GM12878 (cell line): ENCODE measurements at regions not wholly inside any gene's neighbourhood (a gene's known extent, or its start where the extent isn't known, plus 50 kb on each side); places are given as distances from the start of the nearest gene placed in this dataset.

Source experiments
- ATAC-seq: fragments of 200-7000 bp; cut with Tn5 transposase; 3 replicates; pipeline ENCODE4 v1.9.1; 2020; ENCODE audit warnings: mild to moderate bottlenecking, moderate library complexity
- BruUV-seq: library from RNA; stranded (reverse); fragments of 400-500 nt; replicated peaks from 2 replicates; lab custom pipeline; 2021; lab: Mats Ljungman, UMichigan
- CTCF ChIA-PET: fragments of 300-600 bp; sonication (Branson Sonifier 250); formaldehyde crosslinking; extraction: SDS; loops from one replicate; lab custom pipeline; 2021; ENCODE audit warnings: inconsistent platforms; lab: Yijun Ruan, JAX
- POLR2A ChIA-PET: fragments of 350-600 bp; formaldehyde crosslinking; extraction: SDS; loops from one replicate; lab custom pipeline; 2021; ENCODE audit warnings: inconsistent platforms; lab: Charles Lee
- RAD21 ChIA-PET: fragments of 300-600 bp; sonication (Branson Sonifier 250); formaldehyde crosslinking; loops from one replicate; lab custom pipeline; 2023; ENCODE audit warnings: antibody characterized with exemption; ENCODE audit not compliant: unreplicated experiment; lab: Charles Lee
- SMC1A ChIA-PET: fragments of 300-600 bp; sonication (Branson Sonifier 250); formaldehyde crosslinking; loops from one replicate; lab custom pipeline; 2023; ENCODE audit not compliant: unreplicated experiment, uncharacterized antibody; lab: Charles Lee
- DNase-seq: peaks from one replicate; pipeline ENCODE4 v3.0.0-alpha.2; 2011; ENCODE audit warnings: low read depth, low spot score
- FAIRE-seq: peaks from 3 replicates; lab custom pipeline; 2011; peaks lifted over from hg19 to GRCh38; lab: Jason Lieb, UNC
- H2AFZ ChIP-seq: 2 replicates; pipeline ENCODE4 v1.6.0; 2011; ENCODE audit warnings: low read depth, low read length, control low read depth; ENCODE audit not compliant: control insufficient read depth
- H3K27ac ChIP-seq: 2 replicates; pipeline ENCODE4 v1.5.1; 2011; ENCODE audit warnings: control low read depth; ENCODE audit not compliant: control insufficient read depth, insufficient read depth
- H3K27me3 ChIP-seq, 2 experiments: replicated peaks in 1 of 2; 2 replicates each; pipeline versions ENCODE4 v1.6.0 to v1.6.1; 2011; ENCODE audit warnings: low read length in 1 of 2; ENCODE audit not compliant: control insufficient read depth in 2 of 2, insufficient read depth in 2 of 2
- H3K36me3 ChIP-seq, 2 experiments: 2 replicates each; pipeline ENCODE4 v1.5.1; 2011; ENCODE audit warnings: low read length in 1 of 2; ENCODE audit not compliant: control insufficient read depth in 2 of 2, insufficient read depth in 2 of 2
- H3K4me1 ChIP-seq: 2 replicates; pipeline ENCODE4 v1.6.1; 2011; ENCODE audit warnings: mild to moderate bottlenecking, low read length, moderate library complexity, mixed read lengths; ENCODE audit not compliant: control insufficient read depth, insufficient read depth
- H3K4me2 ChIP-seq: 2 replicates; pipeline ENCODE4 v1.6.0; 2011; ENCODE audit warnings: control low read depth; ENCODE audit not compliant: control insufficient read depth, insufficient read depth
- H3K4me3 ChIP-seq: fragments of 200-600 bp; sonication (generic); 2 replicates; pipeline ENCODE4 v1.5.1; 2016
- H3K79me2 ChIP-seq: 2 replicates; pipeline ENCODE4 v1.6.0; 2011; ENCODE audit warnings: low read length; ENCODE audit not compliant: control insufficient read depth, insufficient read depth
- H3K9ac ChIP-seq: 2 replicates; pipeline ENCODE4 v1.8.0; 2011; ENCODE audit warnings: low read length, control low read depth, mixed read lengths; ENCODE audit not compliant: control insufficient read depth, insufficient read depth
- H3K9me3 ChIP-seq: replicated peaks from 3 replicates; pipeline ENCODE4 v1.5.1; 2011; ENCODE audit warnings: mild to moderate bottlenecking, low read length; ENCODE audit not compliant: control insufficient read depth, insufficient read depth
- H4K20me1 ChIP-seq: 2 replicates; pipeline ENCODE4 v1.6.0; 2011; ENCODE audit not compliant: control insufficient read depth, insufficient read depth
- ASH2L ChIP-seq: fragments of 300-600, 200-600 bp; sonication (generic); IDR thresholded peaks from 2 replicates; pipeline ENCODE4 v1.6.1; 2017; ENCODE audit warnings: low read depth, mild to moderate bottlenecking, borderline replicate concordance
- BMI1 ChIP-seq: fragments of 450-650 bp; IDR thresholded peaks from 2 replicates; pipeline ENCODE4 v1.6.1; 2016; ENCODE audit warnings: mild to moderate bottlenecking, moderate library complexity, borderline replicate concordance
- CHD1 ChIP-seq: IDR thresholded peaks from 2 replicates; pipeline ENCODE4 v1.6.1; 2012; ENCODE audit warnings: low read depth, low read length, improper control_type of control experiment
- CREM ChIP-seq: IDR thresholded peaks from 2 replicates; pipeline ENCODE4 v1.6.1; 2014; ENCODE audit warnings: antibody characterized with exemption, low read depth
- MYC ChIP-seq: IDR thresholded peaks from 2 replicates; pipeline ENCODE4 v1.6.1; 2011; ENCODE audit warnings: mild to moderate bottlenecking, low read length, moderate library complexity, inconsistent platforms; ENCODE audit not compliant: insufficient read depth, insufficient replicate concordance, insufficient read length, severe bottlenecking
- PAX5 ChIP-seq: IDR thresholded peaks from 2 replicates; pipeline ENCODE4 v1.6.1; 2011; ENCODE audit warnings: low read depth, low read length, borderline replicate concordance
- POLR2A ChIP-seq: IDR thresholded peaks from 2 replicates; pipeline ENCODE4 v1.6.1; 2011; ENCODE audit warnings: low read depth, mild to moderate bottlenecking, low read length
- RFX5 ChIP-seq: IDR thresholded peaks from 2 replicates; pipeline ENCODE4 v1.6.1; 2011; ENCODE audit warnings: low read depth, low read length, improper control_type of control experiment
- YBX1 ChIP-seq: fragments of 450-650 bp; IDR thresholded peaks from 2 replicates; pipeline ENCODE4 v1.6.1; 2016; ENCODE audit warnings: antibody characterized with exemption
- ZNF592 ChIP-seq: fragments of 450-650 bp; IDR thresholded peaks from 2 replicates; pipeline ENCODE4 v1.6.1; 2017; ENCODE audit warnings: mild to moderate bottlenecking, moderate library complexity
- in situ Hi-C: fragments of 300-500 bp; cut with MboI; formaldehyde crosslinking; loops from 9 replicates; pipeline ENCODE4 v1.14.3; 2018; ENCODE audit warnings: mixed read lengths
- intact Hi-C: fragments of 100-400 bp; cut with micrococcal nuclease; formaldehyde crosslinking; loops from one replicate; pipeline ENCODE4 v1.14.2; 2022; ENCODE audit not compliant: unreplicated experiment
- TF ChIP-seq, protein P1 (sequence below): fragments of 450-650 bp; IDR thresholded peaks from 2 replicates; pipeline ENCODE4 v1.6.1; 2016; ENCODE audit warnings: mild to moderate bottlenecking
- TF ChIP-seq, protein P2 (sequence below): IDR thresholded peaks from 2 replicates; pipeline ENCODE4 v1.6.1; 2012; ENCODE audit warnings: mild to moderate bottlenecking, low read depth, low read length
- TF ChIP-seq, protein P3 (sequence below): fragments of 450-650 bp; IDR thresholded peaks from 2 replicates; pipeline ENCODE4 v1.6.1; 2017; ENCODE audit warnings: mild to moderate bottlenecking, moderate library complexity

DNA sequence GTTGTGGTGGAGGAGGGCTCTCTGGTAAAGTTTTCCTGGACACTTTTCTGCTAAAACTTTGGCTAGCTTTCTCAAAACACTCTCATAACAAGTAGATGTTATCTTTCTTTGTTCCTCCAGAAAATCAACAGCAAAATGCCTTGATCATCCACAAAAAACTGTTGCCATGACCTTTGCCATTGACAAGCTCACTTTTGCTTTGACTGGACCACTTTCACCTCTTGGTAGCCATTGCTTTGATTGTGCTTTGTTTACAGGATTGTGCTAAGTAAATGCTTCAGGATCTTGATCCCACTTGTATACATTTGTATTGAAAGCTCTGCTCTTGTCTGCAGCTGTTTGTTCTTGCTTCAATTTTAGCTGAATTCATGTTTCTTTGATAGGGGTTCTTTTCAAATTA, 143.9 kb upstream of the NR3C1 start:
- no peaks in the 10 kb centered on the region for H3K79me2 ChIP-seq
- DNase-seq: no peak
- ChIA-PET POLR2A (interaction anchor here (0.6 kb wide), 1 partner anchor 146 kb away, joined by 5 read pairs; no protein-coding TSS in a partner anchor), RAD21 (no interaction called here), CTCF (interaction anchor here (1.0 kb wide), 1 partner anchor 39 kb away, joined by 3 read pairs; no protein-coding TSS in a partner anchor), SMC1A (interaction anchor here (1.1 kb wide), 2 partner anchors 11 to 28 kb away, joined by 3 read pairs; no protein-coding TSS in a partner anchor)
- H3K36me3 ChIP-seq: no peaks in the 10 kb centered on the region
- BruUV-seq: no TSS peak
- no peak for ATAC-seq
- in situ Hi-C loops: no loop called here
- no peak overlapping the region for H3K9ac ChIP-seq
- H3K4me3 ChIP-seq: no peak overlapping the region
- peak overlapping the region; percentile 33; the same call in 1 of the 2 replicates for H2AFZ ChIP-seq
- no peak overlapping the region for H3K27ac ChIP-seq
- peaks cover 2% of the 10 kb centered on the region; the same call in 1 of the 3 replicates for H3K9me3 ChIP-seq
- intact Hi-C loops: no loop called here
- FAIRE-seq: peak; percentile 44
- no peak overlapping the region for H3K4me2 ChIP-seq
- no peaks in the 10 kb centered on the region for H3K4me1 ChIP-seq
- no peaks in the 10 kb centered on the region for H4K20me1 ChIP-seq
- no peaks in the 10 kb centered on the region for H3K27me3 ChIP-seq
- TF ChIP-seq MYC: no peak
- no peak for TF ChIP-seq ZNF592
- no peak for TF ChIP-seq BMI1
- TF ChIP-seq PAX5: no peak
- no peak for TF ChIP-seq POLR2A
- no peak for TF ChIP-seq RFX5
- TF ChIP-seq, protein P1, sequence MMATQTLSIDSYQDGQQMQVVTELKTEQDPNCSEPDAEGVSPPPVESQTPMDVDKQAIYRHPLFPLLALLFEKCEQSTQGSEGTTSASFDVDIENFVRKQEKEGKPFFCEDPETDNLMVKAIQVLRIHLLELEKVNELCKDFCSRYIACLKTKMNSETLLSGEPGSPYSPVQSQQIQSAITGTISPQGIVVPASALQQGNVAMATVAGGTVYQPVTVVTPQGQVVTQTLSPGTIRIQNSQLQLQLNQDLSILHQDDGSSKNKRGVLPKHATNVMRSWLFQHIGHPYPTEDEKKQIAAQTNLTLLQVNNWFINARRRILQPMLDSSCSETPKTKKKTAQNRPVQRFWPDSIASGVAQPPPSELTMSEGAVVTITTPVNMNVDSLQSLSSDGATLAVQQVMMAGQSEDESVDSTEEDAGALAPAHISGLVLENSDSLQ: no peak
- no peak for TF ChIP-seq ASH2L
- TF ChIP-seq CHD1: no peak
- TF ChIP-seq, protein P2, sequence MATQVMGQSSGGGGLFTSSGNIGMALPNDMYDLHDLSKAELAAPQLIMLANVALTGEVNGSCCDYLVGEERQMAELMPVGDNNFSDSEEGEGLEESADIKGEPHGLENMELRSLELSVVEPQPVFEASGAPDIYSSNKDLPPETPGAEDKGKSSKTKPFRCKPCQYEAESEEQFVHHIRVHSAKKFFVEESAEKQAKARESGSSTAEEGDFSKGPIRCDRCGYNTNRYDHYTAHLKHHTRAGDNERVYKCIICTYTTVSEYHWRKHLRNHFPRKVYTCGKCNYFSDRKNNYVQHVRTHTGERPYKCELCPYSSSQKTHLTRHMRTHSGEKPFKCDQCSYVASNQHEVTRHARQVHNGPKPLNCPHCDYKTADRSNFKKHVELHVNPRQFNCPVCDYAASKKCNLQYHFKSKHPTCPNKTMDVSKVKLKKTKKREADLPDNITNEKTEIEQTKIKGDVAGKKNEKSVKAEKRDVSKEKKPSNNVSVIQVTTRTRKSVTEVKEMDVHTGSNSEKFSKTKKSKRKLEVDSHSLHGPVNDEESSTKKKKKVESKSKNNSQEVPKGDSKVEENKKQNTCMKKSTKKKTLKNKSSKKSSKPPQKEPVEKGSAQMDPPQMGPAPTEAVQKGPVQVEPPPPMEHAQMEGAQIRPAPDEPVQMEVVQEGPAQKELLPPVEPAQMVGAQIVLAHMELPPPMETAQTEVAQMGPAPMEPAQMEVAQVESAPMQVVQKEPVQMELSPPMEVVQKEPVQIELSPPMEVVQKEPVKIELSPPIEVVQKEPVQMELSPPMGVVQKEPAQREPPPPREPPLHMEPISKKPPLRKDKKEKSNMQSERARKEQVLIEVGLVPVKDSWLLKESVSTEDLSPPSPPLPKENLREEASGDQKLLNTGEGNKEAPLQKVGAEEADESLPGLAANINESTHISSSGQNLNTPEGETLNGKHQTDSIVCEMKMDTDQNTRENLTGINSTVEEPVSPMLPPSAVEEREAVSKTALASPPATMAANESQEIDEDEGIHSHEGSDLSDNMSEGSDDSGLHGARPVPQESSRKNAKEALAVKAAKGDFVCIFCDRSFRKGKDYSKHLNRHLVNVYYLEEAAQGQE: no peak
- TF ChIP-seq CREM: no peak
- no peak for TF ChIP-seq YBX1
- TF ChIP-seq, protein P3, sequence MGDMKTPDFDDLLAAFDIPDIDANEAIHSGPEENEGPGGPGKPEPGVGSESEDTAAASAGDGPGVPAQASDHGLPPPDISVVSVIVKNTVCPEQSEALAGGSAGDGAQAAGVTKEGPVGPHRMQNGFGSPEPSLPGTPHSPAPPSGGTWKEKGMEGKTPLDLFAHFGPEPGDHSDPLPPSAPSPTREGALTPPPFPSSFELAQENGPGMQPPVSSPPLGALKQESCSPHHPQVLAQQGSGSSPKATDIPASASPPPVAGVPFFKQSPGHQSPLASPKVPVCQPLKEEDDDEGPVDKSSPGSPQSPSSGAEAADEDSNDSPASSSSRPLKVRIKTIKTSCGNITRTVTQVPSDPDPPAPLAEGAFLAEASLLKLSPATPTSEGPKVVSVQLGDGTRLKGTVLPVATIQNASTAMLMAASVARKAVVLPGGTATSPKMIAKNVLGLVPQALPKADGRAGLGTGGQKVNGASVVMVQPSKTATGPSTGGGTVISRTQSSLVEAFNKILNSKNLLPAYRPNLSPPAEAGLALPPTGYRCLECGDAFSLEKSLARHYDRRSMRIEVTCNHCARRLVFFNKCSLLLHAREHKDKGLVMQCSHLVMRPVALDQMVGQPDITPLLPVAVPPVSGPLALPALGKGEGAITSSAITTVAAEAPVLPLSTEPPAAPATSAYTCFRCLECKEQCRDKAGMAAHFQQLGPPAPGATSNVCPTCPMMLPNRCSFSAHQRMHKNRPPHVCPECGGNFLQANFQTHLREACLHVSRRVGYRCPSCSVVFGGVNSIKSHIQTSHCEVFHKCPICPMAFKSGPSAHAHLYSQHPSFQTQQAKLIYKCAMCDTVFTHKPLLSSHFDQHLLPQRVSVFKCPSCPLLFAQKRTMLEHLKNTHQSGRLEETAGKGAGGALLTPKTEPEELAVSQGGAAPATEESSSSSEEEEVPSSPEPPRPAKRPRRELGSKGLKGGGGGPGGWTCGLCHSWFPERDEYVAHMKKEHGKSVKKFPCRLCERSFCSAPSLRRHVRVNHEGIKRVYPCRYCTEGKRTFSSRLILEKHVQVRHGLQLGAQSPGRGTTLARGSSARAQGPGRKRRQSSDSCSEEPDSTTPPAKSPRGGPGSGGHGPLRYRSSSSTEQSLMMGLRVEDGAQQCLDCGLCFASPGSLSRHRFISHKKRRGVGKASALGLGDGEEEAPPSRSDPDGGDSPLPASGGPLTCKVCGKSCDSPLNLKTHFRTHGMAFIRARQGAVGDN: no peak
